Aorta (tissue), 5 donors: ENCODE measurements at regions not wholly inside any gene's neighbourhood (a gene's known extent, or its start where the extent isn't known, plus 50 kb on each side); places are given as distances from the start of the nearest gene placed in this dataset.

ENCODE experiments used
- ATAC-seq: fragments of 200-7000 bp; cut with Tn5 transposase; one replicate; pipeline ENCODE4 v1.9.1; 2022; ENCODE audit warnings: moderate library complexity; ENCODE audit not compliant: low FRiP score
- DNase-seq, 2 donors: peaks; one replicate each; pipeline ENCODE4 v3.0.0-alpha.2; 2020
- H3K27ac ChIP-seq, 2 donors: one replicate each; pipeline ENCODE4 v1.5.1; 2013; ENCODE audit warnings: low read length in 2 of 2, mild to moderate bottlenecking in 2 of 2, moderate library complexity in 2 of 2, control low read depth in 1 of 2, inconsistent platforms in 1 of 2, low read depth in 1 of 2
- H3K27me3 ChIP-seq, 2 donors: one replicate each; pipeline ENCODE4 v1.6.1; 2013; ENCODE audit warnings: control low read depth in 1 of 2, low read length in 1 of 2, mild to moderate bottlenecking in 1 of 2, moderate library complexity in 1 of 2; ENCODE audit not compliant: insufficient read depth in 2 of 2, control insufficient read depth in 1 of 2
- H3K36me3 ChIP-seq, 2 donors: one replicate each; pipeline ENCODE4 v1.6.1; 2013; ENCODE audit warnings: control low read depth in 1 of 2, low read length in 1 of 2, mild to moderate bottlenecking in 1 of 2; ENCODE audit not compliant: insufficient read depth in 2 of 2, control insufficient read depth in 1 of 2
- H3K4me1 ChIP-seq, 2 donors: one replicate each; pipeline ENCODE4 v1.6.1; 2013; ENCODE audit warnings: low read length in 2 of 2, control low read depth in 1 of 2, mild to moderate bottlenecking in 1 of 2, moderate library complexity in 1 of 2; ENCODE audit not compliant: insufficient read depth in 2 of 2, control insufficient read depth in 1 of 2
- H3K4me3 ChIP-seq, 2 donors: one replicate each; pipeline ENCODE4 v1.5.1; 2013; ENCODE audit warnings: low read length in 2 of 2, control low read depth in 1 of 2, mild to moderate bottlenecking in 1 of 2
- H3K9me3 ChIP-seq: one replicate; pipeline ENCODE4 v1.6.1; 2013; ENCODE audit warnings: mild to moderate bottlenecking, low read length; ENCODE audit not compliant: control insufficient read depth
- WGBS, 2 donors: extraction: QIAGEN DNeasy Blood & Tissue Kit; methylation state at CpG; one replicate each; pipeline ENCODE4 v1.1.7; 2013; 5-methylcytosine and 5-hydroxymethylcytosine counted together
- intact Hi-C, 2 donors: fragments of 100-400 bp; cut with DNase I; formaldehyde crosslinking; loops; one replicate each; pipeline versions ENCODE4 v1.14.2 to v1.15.0; 2022
- donor health status: healthy with polysubstance abuse.
- donor health status: Bipolar disorder and iron deficiency.
- donor health status: DM: no; HTN: no; CAD: no.
- donor health status: DM: no; HTN: no; CAD: no.
- donor health status: DM: yes; HTN: yes; CAD: no.

- Histone ChIP-seq H3K4me3 (no peak overlapping the region), H3K4me1 (no peaks in the 10 kb centered on the region), H3K9me3 (no peaks in the 10 kb centered on the region), H3K36me3 (no peaks in the 10 kb centered on the region), H3K27ac (no peak overlapping the region), H3K27me3 (no peaks in the 10 kb centered on the region)
- intact Hi-C loops = no loop called here
- ATAC-seq (no peak), DNase-seq (no peak)
- WGBS, 2 donors = 59 to 67% methylated on average over 7 of the region's 7 CpGs
These were observed 405.8 kb downstream of the EPHA4 start for GRCh38 chr2:221166292-221166691.

GRCh38 chr2:221167561-221167960 lies 404.5 kb downstream of the EPHA4 start:
- intact Hi-C loops = no loop called here
- Histone ChIP-seq H3K4me3 (no peak overlapping the region), H3K27ac (no peak overlapping the region), H3K4me1 (no peaks in the 10 kb centered on the region), H3K36me3 (no peaks in the 10 kb centered on the region), H3K27me3 (no peaks in the 10 kb centered on the region), H3K9me3 (no peaks in the 10 kb centered on the region)
- ATAC-seq (no peak), DNase-seq (no peak)

GRCh38 chr2:221169724-221170123 lies 402.4 kb downstream of the EPHA4 start:
- H3K27ac ChIP-seq = no peak overlapping the region
- intact Hi-C loops = no loop called here
- H3K9me3 ChIP-seq = no peaks in the 10 kb centered on the region
- 97 to 98% methylated on average over 6 of the region's 6 CpGs for WGBS, 2 donors
- H3K36me3 ChIP-seq = no peaks in the 10 kb centered on the region
- no peak for DNase-seq
- ATAC-seq = no peak
- H3K4me3 ChIP-seq = no peak overlapping the region
- no peaks in the 10 kb centered on the region for H3K4me1 ChIP-seq
- H3K27me3 ChIP-seq = no peaks in the 10 kb centered on the region

- WGBS, 2 donors = 77 to 81% methylated on average over 1 of the region's 1 CpG
- Histone ChIP-seq H3K4me3 (no peak overlapping the region), H3K27ac (no peak overlapping the region), H3K36me3 (no peaks in the 10 kb centered on the region), H3K9me3 (no peaks in the 10 kb centered on the region), H3K4me1 (no peaks in the 10 kb centered on the region), H3K27me3 (no peaks in the 10 kb centered on the region)
- no peak for DNase-seq
- no peak for ATAC-seq
- intact Hi-C loops = no loop called here
These were observed 401.6 kb downstream of the EPHA4 start for GRCh38 chr2:221170548-221170947.

- no peak overlapping the region for H3K27ac ChIP-seq
- intact Hi-C loops = no loop called here
- H3K4me1 ChIP-seq = no peaks in the 10 kb centered on the region
- no peaks in the 10 kb centered on the region for H3K9me3 ChIP-seq
- H3K4me3 ChIP-seq = no peak overlapping the region
- 77 to 82% methylated on average over 6 of the region's 6 CpGs for WGBS, 2 donors
- no peaks in the 10 kb centered on the region for H3K27me3 ChIP-seq
- no peaks in the 10 kb centered on the region for H3K36me3 ChIP-seq
- DNase-seq (no peak), ATAC-seq (no peak)
These were observed 395.4 kb downstream of the EPHA4 start for GRCh38 chr2:221176667-221177066.

- H3K36me3 ChIP-seq = no peaks in the 10 kb centered on the region
- ATAC-seq (no peak), DNase-seq (no peak)
- WGBS, 2 donors = 40 to 45% methylated on average over 4 of the region's 4 CpGs
- H3K9me3 ChIP-seq = no peaks in the 10 kb centered on the region
- intact Hi-C loops = no loop called here
- H3K4me3 ChIP-seq = no peak overlapping the region
- no peak overlapping the region for H3K27ac ChIP-seq
- H3K27me3 ChIP-seq = no peaks in the 10 kb centered on the region
- no peaks in the 10 kb centered on the region for H3K4me1 ChIP-seq
These were observed 394.0 kb downstream of the EPHA4 start for GRCh38 chr2:221178139-221178538.

DNA sequence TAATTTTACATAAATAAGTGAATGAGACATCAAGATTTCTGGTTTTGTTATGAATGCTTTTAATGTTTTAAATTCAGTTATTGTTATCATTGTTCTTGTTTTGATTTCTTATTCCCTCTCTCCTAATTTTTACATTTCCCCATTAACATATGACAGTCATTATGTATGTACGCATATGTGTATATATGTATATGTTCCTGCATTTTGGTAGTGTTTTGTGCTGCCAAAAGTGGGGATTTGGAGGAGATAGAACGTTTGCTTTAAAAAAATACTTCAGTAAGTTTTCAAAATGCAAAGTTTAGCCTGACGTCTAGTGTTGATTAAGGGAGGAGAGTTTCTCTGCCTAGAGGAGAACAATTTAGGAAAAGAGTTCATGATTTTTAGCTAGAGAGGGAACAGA lies 385.2 kb downstream of the EPHA4 start:
- Histone ChIP-seq H3K4me1 (no peaks in the 10 kb centered on the region), H3K36me3 (no peaks in the 10 kb centered on the region), H3K27ac (no peak overlapping the region), H3K4me3 (no peak overlapping the region), H3K9me3 (peaks cover 1% of the 10 kb centered on the region), H3K27me3 (no peaks in the 10 kb centered on the region)
- DNase-seq (no peak), ATAC-seq (no peak)
- intact Hi-C loops = no loop called here
- WGBS, 2 donors = 44 to 53% methylated on average over 3 of the region's 3 CpGs

DNA sequence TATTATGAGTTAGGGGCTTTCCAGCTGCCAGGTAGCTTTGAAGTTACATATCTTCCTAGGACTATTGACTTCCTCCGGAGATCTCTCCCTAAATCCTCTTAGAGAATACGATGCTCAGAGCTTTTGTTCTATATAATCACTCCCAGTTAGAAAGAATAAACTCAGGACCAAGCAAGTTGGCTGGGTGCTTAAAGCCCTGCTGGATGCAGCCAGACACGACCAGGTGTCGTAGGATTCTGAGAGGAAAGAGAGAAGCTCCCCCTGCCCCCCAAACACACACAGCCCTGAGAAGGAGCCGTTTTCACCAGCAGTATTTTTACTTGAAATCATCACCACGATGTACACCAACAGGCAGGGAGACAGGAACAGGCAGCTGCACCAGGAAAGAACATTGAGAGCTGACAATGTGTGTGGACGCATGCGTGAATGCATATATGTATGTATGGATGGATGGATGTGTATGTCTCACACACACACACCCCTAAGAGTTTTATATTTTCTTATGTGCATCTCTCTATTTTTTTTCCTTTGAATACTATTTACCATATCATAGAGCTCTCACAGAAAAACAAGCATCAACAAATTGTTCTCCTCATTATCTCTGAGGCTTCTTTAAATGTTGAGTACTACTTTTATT lies 382.6 kb downstream of the EPHA4 start:
- Histone ChIP-seq H3K4me1 (no peaks in the 10 kb centered on the region), H3K9me3 (no peaks in the 10 kb centered on the region), H3K27ac (no peak overlapping the region), H3K27me3 (no peaks in the 10 kb centered on the region), H3K4me3 (no peak overlapping the region), H3K36me3 (no peaks in the 10 kb centered on the region)
- intact Hi-C loops = no loop called here
- DNase-seq = no peak
- WGBS, 2 donors = 50 to 56% methylated on average over 8 of the region's 8 CpGs
- no peak for ATAC-seq

GRCh38 chr2:221195829-221196228 lies 376.3 kb downstream of the EPHA4 start:
- Histone ChIP-seq H3K4me1 (no peaks in the 10 kb centered on the region), H3K36me3 (no peaks in the 10 kb centered on the region), H3K27ac (no peak overlapping the region), H3K9me3 (no peaks in the 10 kb centered on the region), H3K4me3 (no peak overlapping the region), H3K27me3 (no peaks in the 10 kb centered on the region)
- no peak for ATAC-seq
- DNase-seq = no peak
- intact Hi-C loops = no loop called here
- 96 to 97% methylated on average over 1 of the region's 1 CpG for WGBS, 2 donors
